Colonic mucosa (tissue), 4 donors: ENCODE measurements at regions not wholly inside any gene's neighbourhood (a gene's known extent, or its start where the extent isn't known, plus 50 kb on each side); places are given as distances from the start of the nearest gene placed in this dataset.

Experiments
- DNase-seq: peaks from one replicate; pipeline ENCODE4 v3.0.0-alpha.2; 2020
- H3K27ac ChIP-seq: fragments of 200-600 bp; one replicate; pipeline ENCODE4 v1.8.0; 2021
- H3K27me3 ChIP-seq: fragments of 200-600 bp; one replicate; pipeline ENCODE4 v1.8.0; 2021
- H3K36me3 ChIP-seq: fragments of 200-600 bp; one replicate; pipeline ENCODE4 v1.8.0; 2021
- H3K4me1 ChIP-seq: fragments of 200-600 bp; one replicate; pipeline ENCODE4 v1.8.0; 2021; ENCODE audit warnings: mild to moderate bottlenecking
- H3K4me3 ChIP-seq: fragments of 200-600 bp; one replicate; pipeline ENCODE4 v1.8.0; 2021
- H3K9ac ChIP-seq, 2 donors: one replicate each; pipeline ENCODE4 v1.7.0; 2013; ENCODE audit warnings: control low read depth in 2 of 2, low read depth in 2 of 2, low read length in 2 of 2
- H3K9me3 ChIP-seq: fragments of 200-600 bp; one replicate; pipeline ENCODE4 v1.8.0; 2021
- intact Hi-C: fragments of 100-400 bp; cut with DNase I; formaldehyde crosslinking; loops from one replicate; pipeline ENCODE4 v1.14.1; 2022
- TF ChIP-seq, protein P1 (sequence below): fragments of 200-600 bp; IDR thresholded peaks from one replicate; pipeline ENCODE4 v1.8.0; 2022; ENCODE audit warnings: antibody characterized with exemption, mild to moderate bottlenecking
- donor health status: healthy.
- donor health status: DM: no; HTN: no; CAD: no.
- donor health status: DM: no; HTN: no; CAD: no.

GRCh38 chr10:133027482-133027881 lies 60.2 kb upstream of the ADGRA1 start:
- no peak overlapping the region for H3K4me3 ChIP-seq
- intact Hi-C loops, result no loop called here
- H3K27me3 ChIP-seq, result no peaks in the 10 kb centered on the region
- no peak overlapping the region for H3K9ac ChIP-seq
- no peaks in the 10 kb centered on the region for H3K36me3 ChIP-seq
- no peak overlapping the region for H3K27ac ChIP-seq
- no peaks in the 10 kb centered on the region for H3K9me3 ChIP-seq
- no peak for DNase-seq
- H3K4me1 ChIP-seq, result no peaks in the 10 kb centered on the region
- TF ChIP-seq, protein P1, sequence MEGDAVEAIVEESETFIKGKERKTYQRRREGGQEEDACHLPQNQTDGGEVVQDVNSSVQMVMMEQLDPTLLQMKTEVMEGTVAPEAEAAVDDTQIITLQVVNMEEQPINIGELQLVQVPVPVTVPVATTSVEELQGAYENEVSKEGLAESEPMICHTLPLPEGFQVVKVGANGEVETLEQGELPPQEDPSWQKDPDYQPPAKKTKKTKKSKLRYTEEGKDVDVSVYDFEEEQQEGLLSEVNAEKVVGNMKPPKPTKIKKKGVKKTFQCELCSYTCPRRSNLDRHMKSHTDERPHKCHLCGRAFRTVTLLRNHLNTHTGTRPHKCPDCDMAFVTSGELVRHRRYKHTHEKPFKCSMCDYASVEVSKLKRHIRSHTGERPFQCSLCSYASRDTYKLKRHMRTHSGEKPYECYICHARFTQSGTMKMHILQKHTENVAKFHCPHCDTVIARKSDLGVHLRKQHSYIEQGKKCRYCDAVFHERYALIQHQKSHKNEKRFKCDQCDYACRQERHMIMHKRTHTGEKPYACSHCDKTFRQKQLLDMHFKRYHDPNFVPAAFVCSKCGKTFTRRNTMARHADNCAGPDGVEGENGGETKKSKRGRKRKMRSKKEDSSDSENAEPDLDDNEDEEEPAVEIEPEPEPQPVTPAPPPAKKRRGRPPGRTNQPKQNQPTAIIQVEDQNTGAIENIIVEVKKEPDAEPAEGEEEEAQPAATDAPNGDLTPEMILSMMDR, result no peak

DNA sequence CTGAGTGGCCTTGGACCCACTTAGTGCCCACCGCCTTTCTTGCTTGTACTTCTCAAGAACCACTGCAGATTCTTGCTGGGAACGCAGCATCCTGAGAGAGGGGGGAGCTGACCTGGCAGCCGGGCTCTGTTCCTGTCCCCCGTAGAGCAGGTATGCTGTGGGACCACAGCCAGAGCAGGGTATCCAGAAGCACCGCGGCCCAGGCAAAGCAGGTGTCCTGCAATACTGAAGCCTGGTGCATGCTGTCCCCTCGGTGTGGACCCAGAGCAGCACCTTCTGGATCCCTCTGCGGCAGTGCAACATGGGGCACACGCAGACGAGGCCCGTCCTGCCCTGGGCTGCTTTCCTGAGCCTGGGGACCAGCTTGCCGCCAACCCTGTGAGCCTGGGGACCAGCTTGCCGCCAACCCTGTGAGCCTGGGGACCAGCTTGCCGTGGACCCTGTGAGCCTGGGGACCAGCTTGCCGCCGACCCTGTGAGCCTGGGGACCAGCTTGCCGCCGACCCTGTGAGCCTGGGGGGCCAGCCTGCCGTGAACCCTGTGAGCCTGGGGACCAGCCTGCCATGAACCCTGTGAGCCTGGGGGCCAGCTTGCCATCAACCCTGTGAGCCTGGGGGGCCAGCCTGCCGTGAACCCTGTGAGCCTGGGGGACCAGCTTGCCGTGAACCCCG lies 60.9 kb upstream of the ADGRA1 start:
- DNase-seq, result no peak
- Histone ChIP-seq H3K4me1 (no peaks in the 10 kb centered on the region), H3K27ac (no peak overlapping the region), H3K36me3 (no peaks in the 10 kb centered on the region), H3K27me3 (no peaks in the 10 kb centered on the region), H3K9me3 (no peaks in the 10 kb centered on the region), H3K4me3 (no peak overlapping the region), H3K9ac (no peak overlapping the region)
- TF ChIP-seq, protein P1, result no peak
- intact Hi-C loops, result no loop called here

- Histone ChIP-seq H3K9ac (no peak overlapping the region), H3K9me3 (no peaks in the 10 kb centered on the region), H3K27me3 (no peaks in the 10 kb centered on the region), H3K27ac (no peak overlapping the region), H3K4me3 (no peak overlapping the region), H3K4me1 (no peaks in the 10 kb centered on the region), H3K36me3 (no peaks in the 10 kb centered on the region)
- TF ChIP-seq, protein P1, result no peak
- intact Hi-C loops, result no loop called here
- no peak for DNase-seq
These were observed 61.6 kb upstream of the ADGRA1 start for GRCh38 chr10:133026171-133026570.

DNA sequence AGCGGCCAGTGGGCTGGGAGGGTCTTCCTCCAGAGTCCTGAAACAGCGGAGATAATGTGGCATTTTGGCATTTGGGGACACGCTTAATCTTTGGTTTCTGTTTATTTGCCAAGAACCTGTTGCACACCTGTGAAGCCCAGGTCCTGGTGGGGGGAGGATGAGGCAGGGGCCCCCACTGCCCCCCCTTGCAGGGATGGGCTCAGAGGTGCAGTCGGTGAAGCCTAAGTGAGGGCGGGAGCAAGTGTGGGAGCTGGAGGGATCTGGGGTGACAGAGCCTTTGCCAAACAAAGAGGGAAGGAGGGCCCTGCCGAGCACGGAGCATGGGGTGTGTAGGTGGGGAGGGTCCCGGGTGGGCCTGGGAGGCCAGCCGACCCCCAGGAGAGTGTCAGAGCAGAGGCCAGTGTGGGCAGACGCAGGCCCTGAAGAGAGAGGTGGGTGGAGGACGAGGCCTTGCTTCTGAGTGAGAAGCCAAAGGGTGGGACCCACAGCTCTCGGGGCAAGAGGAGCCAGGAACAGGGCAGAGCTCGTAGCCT lies 62.1 kb upstream of the ADGRA1 start:
- no peak for DNase-seq
- H3K9ac ChIP-seq, result no peak overlapping the region
- H3K27ac ChIP-seq, result no peak overlapping the region
- no peaks in the 10 kb centered on the region for H3K4me1 ChIP-seq
- H3K36me3 ChIP-seq, result no peaks in the 10 kb centered on the region
- no peak overlapping the region for H3K4me3 ChIP-seq
- no peaks in the 10 kb centered on the region for H3K27me3 ChIP-seq
- intact Hi-C loops, result no loop called here
- no peaks in the 10 kb centered on the region for H3K9me3 ChIP-seq
- TF ChIP-seq, protein P1, result no peak

DNA sequence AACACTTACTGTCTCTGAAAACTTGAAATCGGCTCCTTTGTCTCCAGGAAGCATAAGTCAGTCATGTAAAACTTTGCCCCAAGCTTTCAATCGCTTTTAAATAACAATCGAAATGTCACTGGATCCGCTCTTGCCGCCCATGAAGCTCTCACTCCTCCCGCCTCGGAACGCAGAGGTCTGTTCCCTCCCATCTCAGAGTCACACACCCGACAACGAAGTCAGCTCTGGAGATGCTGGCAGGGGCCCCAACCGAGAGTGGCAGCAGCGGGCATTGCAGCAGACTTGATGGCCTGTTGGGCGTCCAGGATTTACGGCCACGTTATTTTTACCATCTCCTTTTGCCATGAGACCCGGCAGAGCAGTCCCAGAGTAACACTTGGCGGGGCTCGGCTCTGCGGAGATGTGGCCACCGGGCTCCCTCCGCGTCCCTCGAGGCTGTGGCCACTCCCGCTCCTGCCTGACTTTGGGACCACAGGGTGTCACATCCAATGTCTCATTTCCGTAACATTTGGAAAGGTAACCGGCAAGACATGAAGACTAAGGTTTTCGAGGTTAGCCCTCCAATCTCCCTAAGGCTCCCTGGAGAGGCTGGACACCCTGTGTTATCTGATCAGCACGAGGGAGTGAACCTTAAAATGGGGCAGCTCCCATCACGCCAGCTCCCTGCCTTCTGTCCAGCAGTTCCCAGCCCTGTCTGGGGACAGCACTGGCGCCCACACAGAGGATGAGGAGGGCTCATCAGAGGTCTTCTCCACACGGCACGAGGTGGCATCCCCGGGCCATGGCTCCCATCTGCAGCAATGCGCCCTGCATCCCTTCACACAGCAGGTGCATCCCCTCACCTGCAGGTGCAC lies 62.8 kb upstream of the ADGRA1 start:
- TF ChIP-seq, protein P1, result no peak
- H3K27me3 ChIP-seq, result no peaks in the 10 kb centered on the region

More for the DNA sequence above, 62.8 kb upstream of the ADGRA1 start:
- intact Hi-C loops, result no loop called here
- no peak for DNase-seq
- Histone ChIP-seq H3K36me3 (no peaks in the 10 kb centered on the region), H3K9ac (no peak overlapping the region), H3K9me3 (no peaks in the 10 kb centered on the region), H3K27ac (no peak overlapping the region), H3K4me1 (no peaks in the 10 kb centered on the region), H3K4me3 (no peak overlapping the region)
